ENCODE measurements at regions not wholly inside any gene's neighbourhood (a gene's known extent, or its start where the extent isn't known, plus 50 kb on each side); places are given as distances from the start of the nearest gene placed in this dataset.

DNA sequence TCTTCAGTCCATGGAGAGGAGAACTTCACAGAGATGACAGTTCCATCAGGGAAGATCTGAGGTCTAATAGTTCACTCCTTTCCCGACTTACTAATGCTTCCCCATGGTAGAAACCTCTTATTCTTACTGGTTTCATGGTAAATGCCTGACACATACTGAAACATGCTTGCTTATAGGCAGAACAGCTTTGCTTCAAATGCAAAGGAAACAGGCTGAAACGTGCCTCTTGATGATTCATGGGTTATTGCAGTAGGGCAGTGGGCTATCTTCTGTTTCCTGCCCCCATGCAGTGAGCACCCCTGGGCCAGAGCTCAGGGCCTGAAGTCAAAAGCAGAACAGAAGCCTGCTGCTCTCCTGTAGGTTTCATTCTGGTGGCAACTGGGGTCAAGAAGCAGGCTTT is 223.5 kb downstream of the RDH14 start:
- TF ChIP-seq REST (IDR thresholded peaks at IDR 0.05) (no peak), GABPA (IDR thresholded peaks at IDR 0.05 in 1 of 2, conservative IDR thresholded peaks at IDR 0.05 in 1 of 2) (no peak), JUND (IDR thresholded peaks at IDR 0.05) (no peak), ZBTB33 (IDR thresholded peaks at IDR 0.05) (no peak), YY1 (IDR thresholded peaks at IDR 0.05) (no peak), TAF1 (conservative IDR thresholded peaks at IDR 0.05) (no peak), SP1 (IDR thresholded peaks at IDR 0.05) (no peak)
- TF ChIP-seq, protein P1, sequence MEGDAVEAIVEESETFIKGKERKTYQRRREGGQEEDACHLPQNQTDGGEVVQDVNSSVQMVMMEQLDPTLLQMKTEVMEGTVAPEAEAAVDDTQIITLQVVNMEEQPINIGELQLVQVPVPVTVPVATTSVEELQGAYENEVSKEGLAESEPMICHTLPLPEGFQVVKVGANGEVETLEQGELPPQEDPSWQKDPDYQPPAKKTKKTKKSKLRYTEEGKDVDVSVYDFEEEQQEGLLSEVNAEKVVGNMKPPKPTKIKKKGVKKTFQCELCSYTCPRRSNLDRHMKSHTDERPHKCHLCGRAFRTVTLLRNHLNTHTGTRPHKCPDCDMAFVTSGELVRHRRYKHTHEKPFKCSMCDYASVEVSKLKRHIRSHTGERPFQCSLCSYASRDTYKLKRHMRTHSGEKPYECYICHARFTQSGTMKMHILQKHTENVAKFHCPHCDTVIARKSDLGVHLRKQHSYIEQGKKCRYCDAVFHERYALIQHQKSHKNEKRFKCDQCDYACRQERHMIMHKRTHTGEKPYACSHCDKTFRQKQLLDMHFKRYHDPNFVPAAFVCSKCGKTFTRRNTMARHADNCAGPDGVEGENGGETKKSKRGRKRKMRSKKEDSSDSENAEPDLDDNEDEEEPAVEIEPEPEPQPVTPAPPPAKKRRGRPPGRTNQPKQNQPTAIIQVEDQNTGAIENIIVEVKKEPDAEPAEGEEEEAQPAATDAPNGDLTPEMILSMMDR (IDR thresholded peaks at IDR 0.05; ENCODE audit: low read depth, low read length, missing input control), result no peak

Data from liver (tissue), 3 donors.